Astrocyte (in vitro differentiated cells and primary cell): ENCODE measurements at regions not wholly inside any gene's neighbourhood (a gene's known extent, or its start where the extent isn't known, plus 50 kb on each side); places are given as distances from the start of the nearest gene placed in this dataset.

Experiments used
- DNase-seq: peaks from one replicate; pipeline ENCODE4 v3.0.0-alpha.2; 2010; ENCODE audit warnings: low read depth
- FAIRE-seq: peaks from 2 replicates; lab custom pipeline; 2011; peaks lifted over from hg19 to GRCh38; lab: Jason Lieb, UNC
- H2AFZ ChIP-seq: 2 replicates; pipeline ENCODE4 v1.6.0; 2012; ENCODE audit warnings: low read depth, low read length, inconsistent platforms
- H3K27ac ChIP-seq: 2 replicates; pipeline ENCODE4 v1.5.1; 2011; ENCODE audit warnings: low read depth, low read length, inconsistent platforms
- H3K27me3 ChIP-seq: 2 replicates; pipeline ENCODE4 v1.6.0; 2011; ENCODE audit warnings: low read length, inconsistent platforms; ENCODE audit not compliant: insufficient read depth
- H3K36me3 ChIP-seq: 2 replicates; pipeline ENCODE4 v1.5.1; 2011; ENCODE audit warnings: low read length, inconsistent platforms; ENCODE audit not compliant: insufficient read depth
- H3K4me1 ChIP-seq: 2 replicates; pipeline ENCODE4 v1.5.1; 2011; ENCODE audit warnings: low read length, inconsistent platforms; ENCODE audit not compliant: insufficient read depth
- H3K4me2 ChIP-seq: 2 replicates; pipeline ENCODE4 v1.6.0; 2012; ENCODE audit warnings: low read length, inconsistent platforms
- H3K4me3 ChIP-seq: 2 replicates; pipeline ENCODE4 v1.5.1; 2011; ENCODE audit warnings: low read depth, mild to moderate bottlenecking, low read length, inconsistent platforms; ENCODE audit not compliant: insufficient read depth
- H3K79me2 ChIP-seq: 2 replicates; pipeline ENCODE4 v1.6.0; 2012; ENCODE audit warnings: mild to moderate bottlenecking, low read length, inconsistent platforms; ENCODE audit not compliant: insufficient read depth
- H3K9ac ChIP-seq: 2 replicates; pipeline ENCODE4 v1.6.0; 2012; ENCODE audit warnings: mild to moderate bottlenecking, low read length, inconsistent platforms
- H3K9me3 ChIP-seq: 2 replicates; pipeline ENCODE4 v1.5.1; 2012; ENCODE audit warnings: low read depth, mild to moderate bottlenecking, low read length, inconsistent platforms; ENCODE audit not compliant: insufficient read depth
- H4K20me1 ChIP-seq: 2 replicates; pipeline ENCODE4 v1.6.0; 2012; ENCODE audit warnings: low read length, inconsistent platforms; ENCODE audit not compliant: insufficient read depth
- H3K27ac Mint-ChIP-seq: one replicate; pipeline ENCODE4 v1.8.0; 2021; ENCODE audit warnings: mild to moderate bottlenecking, mixed read lengths; ENCODE audit not compliant: unreplicated experiment
- H3K27me3 Mint-ChIP-seq: one replicate; pipeline ENCODE4 v1.8.0; 2021; ENCODE audit warnings: low read depth, mixed read lengths; ENCODE audit not compliant: unreplicated experiment
- H3K36me3 Mint-ChIP-seq: one replicate; pipeline ENCODE4 v1.8.0; 2021; ENCODE audit warnings: low read depth, mixed read lengths; ENCODE audit not compliant: unreplicated experiment
- H3K4me1 Mint-ChIP-seq: one replicate; pipeline ENCODE4 v1.8.0; 2021; ENCODE audit warnings: low read depth, mixed read lengths; ENCODE audit not compliant: unreplicated experiment
- H3K4me3 Mint-ChIP-seq: one replicate; pipeline ENCODE4 v1.8.0; 2021; ENCODE audit warnings: mild to moderate bottlenecking, moderate library complexity, mixed read lengths; ENCODE audit not compliant: unreplicated experiment
- H3K9me3 Mint-ChIP-seq: one replicate; pipeline ENCODE4 v1.8.0; 2021; ENCODE audit warnings: mild to moderate bottlenecking, mixed read lengths; ENCODE audit not compliant: unreplicated experiment
- CTCF ChIP-seq: IDR thresholded peaks from 2 replicates; pipeline ENCODE4 v1.5.1; 2011; ENCODE audit warnings: low read depth, mild to moderate bottlenecking, inconsistent platforms, low read length, moderate library complexity; ENCODE audit not compliant: insufficient read depth
- EZH2 ChIP-seq: IDR thresholded peaks from 2 replicates; pipeline ENCODE4 v1.6.1; 2012; ENCODE audit warnings: mild to moderate bottlenecking, low read length, inconsistent platforms; ENCODE audit not compliant: insufficient read depth

- Histone ChIP-seq H3K79me2 (no peaks in the 10 kb centered on the region), H3K9me3 (no peaks in the 10 kb centered on the region), H3K9ac (no peak overlapping the region), H3K4me3 (no peak overlapping the region), H4K20me1 (no peaks in the 10 kb centered on the region), H3K4me1 (no peaks in the 10 kb centered on the region), H3K27me3 (no peaks in the 10 kb centered on the region), H3K27ac (no peak overlapping the region), H3K4me2 (no peak overlapping the region), H2AFZ (no peak overlapping the region), H3K36me3 (no peaks in the 10 kb centered on the region)
- TF ChIP-seq EZH2, result no peak
- no peak for TF ChIP-seq CTCF
- FAIRE-seq (no peak), DNase-seq (no peak)
- no peaks in the 10 kb centered on the region for H3K36me3 Mint-ChIP-seq
- H3K4me1 Mint-ChIP-seq, result no peaks in the 10 kb centered on the region
- no peaks in the 10 kb centered on the region for H3K9me3 Mint-ChIP-seq
- no peak overlapping the region for H3K4me3 Mint-ChIP-seq
- H3K27me3 Mint-ChIP-seq, result no peaks in the 10 kb centered on the region
- no peak overlapping the region for H3K27ac Mint-ChIP-seq
Measured at GRCh38 chr18:29074147-29074546, 897.2 kb upstream of the CDH2 start.

GRCh38 chr18:29071869-29072268 lies 894.9 kb upstream of the CDH2 start:
- Histone ChIP-seq H4K20me1 (no peaks in the 10 kb centered on the region), H3K4me3 (no peak overlapping the region), H3K79me2 (no peaks in the 10 kb centered on the region), H3K9ac (no peak overlapping the region), H2AFZ (no peak overlapping the region), H3K27ac (no peak overlapping the region), H3K4me2 (no peak overlapping the region), H3K27me3 (no peaks in the 10 kb centered on the region), H3K4me1 (no peaks in the 10 kb centered on the region), H3K9me3 (no peaks in the 10 kb centered on the region), H3K36me3 (no peaks in the 10 kb centered on the region)
- DNase-seq (no peak), FAIRE-seq (no peak)
- H3K4me1 Mint-ChIP-seq, result no peaks in the 10 kb centered on the region
- H3K27ac Mint-ChIP-seq, result no peak overlapping the region
- no peaks in the 10 kb centered on the region for H3K36me3 Mint-ChIP-seq
- H3K4me3 Mint-ChIP-seq, result no peak overlapping the region
- TF ChIP-seq CTCF, result no peak
- TF ChIP-seq EZH2, result no peak
- no peaks in the 10 kb centered on the region for H3K9me3 Mint-ChIP-seq
- no peaks in the 10 kb centered on the region for H3K27me3 Mint-ChIP-seq

GRCh38 chr18:29063346-29063745 lies 886.4 kb upstream of the CDH2 start:
- peak; percentile 53 for DNase-seq
- Mint-ChIP-seq H3K27ac (no peak overlapping the region), H3K4me1 (peaks cover 3% of the 10 kb centered on the region), H3K4me3 (no peak overlapping the region), H3K36me3 (no peaks in the 10 kb centered on the region), H3K27me3 (no peaks in the 10 kb centered on the region), H3K9me3 (no peaks in the 10 kb centered on the region)
- H3K27ac ChIP-seq, result no peak overlapping the region
- no peak for TF ChIP-seq CTCF
- H3K9ac ChIP-seq, result no peak overlapping the region
- no peak overlapping the region for H3K4me3 ChIP-seq
- no peaks in the 10 kb centered on the region for H3K79me2 ChIP-seq
- H3K36me3 ChIP-seq, result no peaks in the 10 kb centered on the region
- peak overlapping the region; percentile 7 for H3K4me2 ChIP-seq
- H3K4me1 ChIP-seq, result no peaks in the 10 kb centered on the region
- H3K9me3 ChIP-seq, result no peaks in the 10 kb centered on the region
- no peaks in the 10 kb centered on the region for H3K27me3 ChIP-seq
- no peak overlapping the region for H2AFZ ChIP-seq
- no peaks in the 10 kb centered on the region for H4K20me1 ChIP-seq
- no peak for FAIRE-seq
